Anterior cingulate cortex (tissue), 58 donors: ENCODE measurements at regions not wholly inside any gene's neighbourhood (a gene's known extent, or its start where the extent isn't known, plus 50 kb on each side); places are given as distances from the start of the nearest gene placed in this dataset.
"Not testable (repeated sequence)": the region's sequence is repeated elsewhere in the genome, so short reads cannot be mapped to it uniquely, and the experiment has no call there.

ENCODE experiments used
- DNase-seq, 58 donors: peaks; one replicate each; lab custom pipeline; 2025; lab: John Stamatoyannopoulos, UW

- no peak for DNase-seq
Measured at GRCh38 chr7:12826079-12826478, 138.6 kb downstream of the ARL4A start.

DNA sequence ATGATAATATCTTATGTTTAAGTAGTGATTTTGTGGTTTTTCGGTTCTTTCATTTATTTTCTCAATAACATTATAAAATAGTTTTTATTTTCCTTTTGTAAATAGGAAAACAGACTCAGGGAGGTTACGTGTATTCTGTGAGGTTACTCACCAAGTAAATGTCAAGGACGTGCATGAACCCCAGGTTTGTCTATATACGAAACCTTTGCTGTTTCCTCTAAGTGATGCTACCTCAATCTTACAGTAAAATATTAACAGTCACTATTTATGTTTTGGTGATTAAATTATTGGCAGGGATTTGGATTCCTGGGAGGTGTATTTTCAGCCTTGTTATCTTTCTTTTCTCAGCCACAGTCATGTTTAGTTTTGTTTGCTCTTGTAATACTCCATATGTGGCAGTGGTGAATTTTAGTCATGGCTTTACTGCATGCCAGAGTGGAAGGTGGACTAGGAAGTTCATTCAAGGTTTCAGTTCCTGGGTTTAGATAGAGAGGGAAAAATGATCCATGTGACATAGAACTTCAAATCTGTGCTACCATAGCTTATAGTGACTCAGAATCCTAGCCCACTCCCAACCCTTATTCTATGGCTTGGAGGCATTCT lies 139.9 kb downstream of the ARL4A start:
- DNase-seq = no peak

DNA sequence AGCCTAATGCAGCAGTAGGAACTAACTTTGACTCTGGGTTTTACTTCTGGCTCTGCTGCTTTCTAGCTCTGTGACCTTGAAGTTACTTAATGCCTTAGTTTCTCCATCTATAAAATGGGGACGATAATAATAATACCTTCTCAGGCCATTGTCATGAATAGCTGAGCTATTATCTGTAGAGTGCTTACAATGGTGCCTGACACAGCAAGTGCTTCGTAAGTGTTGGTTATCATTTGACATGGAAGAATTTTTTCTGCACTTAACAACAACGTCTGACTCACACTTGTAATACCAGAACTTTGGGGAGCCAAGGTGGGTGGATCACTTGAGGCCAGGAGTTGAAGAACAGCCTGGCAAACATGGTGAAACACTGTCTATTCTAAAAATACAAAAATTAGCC lies 140.5 kb downstream of the ARL4A start:
- no peak for DNase-seq

GRCh38 chr7:12831024-12831423 lies 143.6 kb downstream of the ARL4A start:
- no peak for DNase-seq

DNA sequence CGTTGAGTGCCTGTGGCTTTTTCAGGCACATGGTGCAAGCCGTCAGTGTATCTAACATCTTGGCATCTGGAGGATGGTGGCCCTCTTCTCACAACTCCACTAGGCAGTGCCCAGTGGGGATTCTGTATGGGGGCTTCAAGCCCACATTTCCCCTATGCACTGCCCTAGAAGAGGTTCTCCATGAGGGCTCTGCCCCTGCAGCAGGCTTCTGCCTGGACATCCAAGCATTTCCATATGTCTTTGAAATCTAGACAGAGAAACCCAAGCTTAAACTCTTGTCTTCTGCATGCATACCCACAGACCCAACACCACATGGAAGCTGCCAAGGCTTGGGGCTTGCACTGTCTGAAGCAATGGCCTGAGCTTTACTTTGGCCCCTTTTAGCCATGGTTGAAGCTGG lies 146.4 kb downstream of the ARL4A start:
- DNase-seq = no peak

GRCh38 chr7:12834782-12835181 lies 147.3 kb downstream of the ARL4A start:
- DNase-seq = no peak

GRCh38 chr7:12839508-12840153 lies 152.2 kb downstream of the ARL4A start:
- no peak for DNase-seq

GRCh38 chr7:12844732-12845131 lies 157.3 kb downstream of the ARL4A start:
- not testable (repeated sequence) for DNase-seq

DNA sequence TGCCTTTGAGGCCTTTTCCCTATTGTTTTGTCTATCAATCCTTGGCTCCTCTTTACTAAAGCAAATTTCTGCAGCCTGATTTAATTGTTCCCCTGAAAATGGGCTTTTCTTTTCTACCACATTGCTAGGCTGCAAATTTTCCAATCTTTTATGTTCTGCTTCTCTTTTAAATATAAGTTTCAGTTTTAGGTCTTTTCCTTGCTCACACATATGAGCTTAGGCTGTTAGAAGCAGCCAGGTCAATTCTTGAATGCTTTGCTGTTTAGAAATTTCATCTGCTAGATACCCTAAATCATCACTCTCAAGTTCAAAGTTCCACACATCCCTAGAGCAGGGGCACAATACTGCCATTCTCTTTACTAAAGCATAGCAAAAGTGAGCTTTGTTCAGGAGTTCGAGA lies 159.6 kb downstream of the ARL4A start:
- no peak for DNase-seq

DNA sequence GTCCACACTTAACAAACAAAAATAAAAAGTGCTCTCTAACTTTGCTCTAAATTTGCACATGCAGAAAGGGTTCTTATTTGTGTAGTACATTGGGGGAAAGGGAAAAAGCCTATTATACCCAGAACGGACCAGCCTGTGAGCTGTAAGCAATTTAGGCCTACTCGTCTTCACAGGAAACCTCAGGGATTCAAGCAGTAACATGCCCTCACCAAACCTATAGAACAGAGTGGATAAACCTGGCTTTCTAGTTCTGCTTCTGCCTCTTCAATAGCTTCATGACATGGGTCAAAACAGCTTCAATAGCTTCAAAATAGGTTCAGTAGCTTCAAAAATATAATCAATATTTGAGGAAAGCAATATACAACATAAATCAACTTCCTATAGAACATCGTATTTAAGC lies 163.7 kb downstream of the ARL4A start:
- no peak for DNase-seq

DNA sequence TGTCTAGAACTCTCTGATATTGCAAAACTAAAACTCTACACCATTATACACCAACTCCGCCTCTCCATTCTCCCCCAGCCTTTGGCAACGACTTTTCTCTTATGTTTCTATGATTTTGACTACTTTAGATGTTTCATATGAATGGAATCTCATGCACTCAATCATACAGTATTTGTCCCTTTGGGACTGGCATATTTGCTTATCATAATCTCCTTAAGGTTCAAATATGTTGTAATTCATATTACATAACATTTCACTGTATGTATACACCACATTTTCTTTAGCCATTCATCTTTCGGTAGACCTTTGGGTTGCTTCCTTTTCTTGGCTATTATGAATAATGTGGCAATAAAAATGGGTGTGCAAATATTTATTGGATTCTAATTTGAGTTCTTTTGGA lies 164.4 kb downstream of the ARL4A start:
- no peak for DNase-seq

- DNase-seq = no peak
Measured at GRCh38 chr7:12855036-12855435, 167.6 kb downstream of the ARL4A start.

GRCh38 chr7:12859761-12860160 lies 172.3 kb downstream of the ARL4A start:
- DNase-seq = no peak

GRCh38 chr7:12861070-12861469 lies 173.6 kb downstream of the ARL4A start:
- no peak for DNase-seq

DNA sequence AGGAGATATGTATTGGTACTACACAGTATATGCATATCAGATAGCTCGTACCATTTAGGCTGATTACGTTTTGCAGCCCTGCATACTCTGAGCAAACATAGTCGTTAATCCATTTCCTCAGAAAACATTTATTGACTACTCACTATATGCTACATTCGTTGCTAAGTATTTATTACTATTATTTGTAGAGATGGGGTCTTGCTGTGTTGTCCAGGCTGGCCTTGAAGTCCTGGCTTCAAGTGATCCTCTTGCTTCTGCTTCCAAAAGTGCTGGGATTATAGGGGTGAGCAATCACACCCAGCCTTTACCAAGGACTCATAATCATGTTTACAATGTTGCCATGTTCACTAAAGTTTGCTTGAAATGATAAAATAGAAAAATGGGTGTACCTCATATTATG lies 174.7 kb downstream of the ARL4A start:
- DNase-seq = no peak

GRCh38 chr7:12864470-12865046 lies 177.1 kb downstream of the ARL4A start:
- DNase-seq = no peak

- DNase-seq = no peak
Measured at GRCh38 chr7:12865593-12865992, 178.2 kb downstream of the ARL4A start.

DNA sequence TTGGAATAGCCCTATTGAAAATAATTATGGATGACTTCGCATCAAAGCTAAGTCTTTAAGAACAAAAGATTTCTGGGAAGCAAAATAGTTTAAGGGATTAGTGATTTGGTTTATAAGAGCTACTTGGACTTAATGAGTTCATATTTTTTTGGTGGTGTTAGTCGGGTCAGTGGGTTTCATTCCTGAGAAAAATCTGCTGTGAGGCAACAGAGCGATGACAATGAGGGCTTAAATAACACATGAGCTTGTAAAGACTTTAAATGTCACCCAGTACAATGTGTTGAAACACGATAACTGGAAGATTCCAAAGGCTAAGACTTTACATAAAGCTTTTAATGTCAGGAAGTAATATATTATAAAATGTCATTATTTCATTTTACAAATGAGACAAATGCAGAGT lies 178.8 kb downstream of the ARL4A start:
- DNase-seq = no peak

DNA sequence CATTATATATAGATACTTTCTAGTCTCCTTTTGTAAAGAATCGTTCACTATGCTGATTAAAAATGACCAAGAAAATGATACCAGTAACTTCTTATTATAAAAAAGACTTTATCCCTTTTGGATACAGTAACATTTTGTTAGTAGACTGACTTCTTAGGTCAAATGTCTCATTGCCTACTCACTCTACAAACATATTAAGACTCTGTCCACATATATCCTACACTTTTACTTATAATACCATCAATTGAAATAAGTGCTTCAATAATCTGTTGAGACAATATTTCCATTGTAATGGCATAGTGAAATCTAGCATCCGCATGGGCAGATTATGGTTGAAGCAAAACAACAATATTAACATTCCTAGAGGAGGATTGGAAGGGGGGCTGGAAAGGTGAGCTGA lies 180.6 kb downstream of the ARL4A start:
- no peak for DNase-seq

- no peak for DNase-seq
Measured at GRCh38 chr7:12870219-12870618, 182.8 kb downstream of the ARL4A start.

DNA sequence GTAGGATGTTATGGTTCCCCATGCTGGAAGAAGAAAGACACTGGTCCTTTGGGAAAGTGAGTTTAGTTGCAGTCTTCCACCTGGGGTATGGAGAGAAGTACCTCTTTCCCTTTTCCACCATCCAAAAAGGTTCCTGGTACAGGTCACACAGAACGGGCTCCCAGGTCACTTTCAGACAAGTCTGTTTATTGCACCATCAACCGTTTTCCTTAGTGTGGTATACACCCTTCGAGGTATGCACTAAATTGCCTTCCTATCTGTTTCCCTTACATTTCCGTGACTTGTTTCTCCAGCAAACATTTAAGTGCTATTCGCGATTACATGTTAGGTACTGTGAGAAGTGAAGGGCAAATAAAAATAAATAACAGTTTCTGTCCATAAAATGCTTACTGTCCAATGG lies 185.1 kb downstream of the ARL4A start:
- DNase-seq = no peak

DNA sequence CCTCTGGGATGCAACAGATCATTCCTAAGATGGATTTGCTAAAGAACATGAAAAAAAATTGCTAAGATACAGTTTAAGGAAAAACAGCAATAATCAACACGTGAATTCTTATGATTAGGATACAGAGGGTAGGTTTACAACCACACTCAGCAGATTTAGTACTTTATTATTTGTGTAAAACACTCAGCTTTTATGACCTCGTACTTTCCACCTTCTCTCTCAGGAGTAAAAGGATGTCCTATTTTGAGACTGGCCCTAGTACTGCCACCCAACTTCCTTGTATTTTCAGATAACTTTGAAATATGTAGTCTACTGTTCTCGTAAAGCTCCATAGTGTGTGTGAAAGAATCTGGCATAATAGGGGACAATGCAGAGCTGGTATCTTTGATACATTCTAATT lies 186.1 kb downstream of the ARL4A start:
- DNase-seq = no peak
